Embryonic facial prominence (tissue), 1 donor: ENCODE measurements at regions not wholly inside any gene's neighbourhood (a gene's known extent, or its start where the extent isn't known, plus 50 kb on each side); places are given as distances from the start of the nearest gene placed in this dataset.
"Not testable (repeated sequence)": the region's sequence is repeated elsewhere in the genome, so short reads cannot be mapped to it uniquely, and the experiment has no call there.

Source experiments
- DNase-seq: peaks from one replicate; pipeline ENCODE4 v3.0.0-alpha.2; 2016; ENCODE audit errors: extremely low spot score

DNA sequence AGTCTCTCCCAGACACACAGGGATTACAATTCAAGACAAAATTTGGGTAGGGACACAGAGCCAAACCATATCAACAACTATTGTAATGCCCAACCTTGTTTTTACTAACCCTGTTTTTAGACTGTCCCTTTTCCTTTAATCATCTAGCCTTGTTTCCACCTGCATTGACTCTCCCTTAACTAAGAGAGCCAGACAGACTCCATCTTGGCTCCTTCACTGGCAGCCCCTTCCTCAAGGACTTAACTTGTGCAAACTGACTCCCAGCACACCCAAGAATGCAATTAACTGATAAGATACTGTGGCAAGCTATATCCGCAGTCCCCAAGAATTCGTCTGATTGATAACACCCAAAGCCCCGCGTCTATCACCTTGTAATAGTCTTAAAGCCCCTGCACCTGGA is 151.8 kb upstream of the DGKB start:
- not testable (repeated sequence) for DNase-seq

DNA sequence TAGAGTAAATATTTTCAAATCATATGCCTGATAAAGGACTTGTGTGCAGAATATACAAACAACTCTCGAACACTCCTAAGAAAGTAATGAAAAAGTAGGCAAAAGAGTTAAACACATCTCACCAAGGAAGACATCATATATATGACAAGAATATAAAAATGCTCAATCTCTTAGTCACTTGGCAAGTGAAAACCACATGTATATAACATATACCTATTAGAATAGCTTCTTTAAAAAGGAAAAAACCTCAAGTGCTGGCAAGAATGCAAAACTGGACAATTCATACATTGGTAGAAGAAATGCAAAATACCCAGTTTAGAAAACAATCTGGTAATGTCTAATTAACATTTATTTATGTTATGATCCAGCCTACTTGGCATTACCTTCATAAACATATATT is 146.6 kb upstream of the DGKB start:
- DNase-seq = no peak

- DNase-seq = no peak
Measured at GRCh38 chr7:15046861-15047260, 144.3 kb upstream of the DGKB start.

DNA sequence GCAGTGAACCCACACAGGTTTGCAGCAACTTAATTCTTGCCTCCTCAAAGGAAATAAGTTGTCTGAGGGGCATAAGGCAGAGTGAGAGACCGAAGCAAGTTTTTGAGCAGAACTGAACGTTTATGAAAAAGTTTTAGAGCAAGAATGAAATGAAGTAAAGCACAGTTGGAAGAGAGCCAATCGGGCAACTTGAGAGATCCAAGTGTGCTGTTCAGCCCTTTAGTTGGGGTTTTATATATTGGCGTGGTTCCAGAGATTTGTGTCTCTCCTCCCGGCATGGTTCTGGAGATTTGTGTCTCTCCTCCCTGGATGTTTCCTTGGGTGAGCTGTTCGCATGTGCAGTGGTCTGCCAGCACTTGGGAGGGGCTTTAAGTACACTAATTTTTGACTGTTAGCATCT is 141.4 kb upstream of the DGKB start:
- DNase-seq = no peak

- no peak for DNase-seq
Measured at GRCh38 chr7:15042285-15043065, 139.9 kb upstream of the DGKB start.

GRCh38 chr7:15041226-15041625 is 138.7 kb upstream of the DGKB start:
- no peak for DNase-seq

DNA sequence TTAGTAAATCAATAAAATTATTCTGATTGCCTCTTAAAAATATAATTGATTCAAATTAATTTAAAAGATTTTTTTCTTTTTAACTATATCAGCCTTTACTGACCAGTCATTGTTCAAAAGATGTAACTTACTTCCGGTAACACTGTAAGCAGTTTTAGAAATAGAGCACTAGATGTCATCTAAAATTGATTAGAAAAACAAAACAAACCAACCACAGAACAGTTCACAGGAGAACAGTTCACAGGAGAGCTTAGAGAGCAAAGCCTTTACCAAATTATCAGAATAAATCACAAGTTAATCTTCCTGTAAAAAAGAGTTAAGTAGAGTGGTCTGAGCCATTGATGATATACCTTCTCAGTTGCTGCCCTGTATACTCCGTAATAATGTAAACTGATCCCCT is 133.3 kb upstream of the DGKB start:
- DNase-seq = no peak

- DNase-seq = no peak
Measured at GRCh38 chr7:15033039-15033438, 130.5 kb upstream of the DGKB start.

GRCh38 chr7:15018981-15019380 is 116.4 kb upstream of the DGKB start:
- no peak for DNase-seq

DNA sequence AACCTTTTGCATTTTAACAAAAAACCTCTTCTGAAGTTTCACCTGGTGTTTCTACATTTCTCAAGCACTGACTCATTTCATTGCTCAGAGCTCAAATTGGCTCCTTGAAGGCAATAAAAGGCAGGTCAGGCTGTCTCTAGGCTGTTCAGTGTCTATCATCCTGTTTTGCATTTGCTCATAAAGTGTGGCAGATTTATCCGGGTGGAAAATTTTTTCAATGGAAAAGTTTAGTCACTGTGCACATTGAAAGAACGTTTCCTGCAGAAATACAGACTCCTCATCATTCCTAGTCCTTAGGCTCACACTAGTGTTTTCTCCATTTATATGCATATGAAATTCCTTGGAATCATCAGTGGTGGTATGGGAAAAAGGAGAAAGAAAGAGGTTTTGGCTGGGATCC is 114.2 kb upstream of the DGKB start:
- no peak for DNase-seq

GRCh38 chr7:15016315-15016667 is 113.7 kb upstream of the DGKB start:
- no peak for DNase-seq

DNA sequence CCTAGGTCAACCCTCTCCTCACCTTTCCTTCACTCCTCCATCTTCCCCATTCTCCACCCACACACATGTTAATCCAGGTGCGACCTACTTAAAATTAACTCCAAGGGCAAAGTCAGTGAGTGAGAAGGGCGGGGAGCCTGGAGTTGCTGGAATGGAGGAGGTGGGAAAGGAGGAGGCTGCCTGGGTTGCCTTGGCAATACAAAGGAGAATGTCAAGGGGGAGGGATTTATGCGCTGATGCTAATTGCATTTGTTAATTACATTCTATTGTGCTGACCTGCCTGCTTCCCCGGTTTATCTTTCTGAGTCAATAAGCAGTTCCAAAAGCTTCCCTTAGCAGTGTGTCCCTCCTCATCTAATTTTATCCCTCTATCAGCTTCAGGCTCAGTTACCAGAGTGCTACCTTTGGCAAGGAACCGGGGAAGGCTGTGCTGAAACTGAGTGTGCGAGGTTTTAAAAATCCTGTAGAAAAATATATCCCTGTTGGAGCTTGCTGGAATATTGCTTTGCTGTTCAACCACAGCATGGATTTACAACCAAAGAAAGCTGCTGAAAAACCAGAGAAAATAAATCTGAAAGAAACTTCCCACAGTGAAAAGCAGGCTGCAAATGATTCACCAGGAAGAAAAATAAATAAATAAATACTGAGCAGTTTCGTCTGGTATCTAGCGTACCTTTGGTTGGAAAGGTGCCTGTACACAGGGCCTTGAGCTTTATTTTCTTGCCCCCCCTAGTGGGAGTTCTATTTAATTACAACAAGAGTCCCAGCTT is 113.2 kb upstream of the DGKB start:
- peak; percentile 32 for DNase-seq

GRCh38 chr7:15012135-15012534 is 109.6 kb upstream of the DGKB start:
- DNase-seq = no peak

DNA sequence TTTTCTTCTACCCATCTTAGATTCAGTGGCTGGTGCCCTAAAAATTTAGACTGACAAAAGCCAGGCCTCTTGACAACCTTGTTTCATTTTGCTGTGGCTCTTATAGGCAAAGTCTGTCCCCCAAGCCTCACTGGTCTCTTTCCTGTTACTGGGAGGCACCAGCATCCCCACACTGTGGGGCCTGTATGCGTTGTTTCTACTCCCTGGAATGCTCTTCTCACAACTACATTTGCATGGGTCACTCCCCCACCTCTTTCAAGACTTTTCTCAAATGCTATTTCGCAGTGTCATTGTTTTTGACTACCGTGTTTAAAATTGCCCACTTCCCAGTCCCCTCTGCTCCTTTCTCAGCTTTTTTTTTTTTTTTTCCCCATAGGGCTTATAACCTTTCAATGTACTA is 108.7 kb upstream of the DGKB start:
- DNase-seq = no peak

DNA sequence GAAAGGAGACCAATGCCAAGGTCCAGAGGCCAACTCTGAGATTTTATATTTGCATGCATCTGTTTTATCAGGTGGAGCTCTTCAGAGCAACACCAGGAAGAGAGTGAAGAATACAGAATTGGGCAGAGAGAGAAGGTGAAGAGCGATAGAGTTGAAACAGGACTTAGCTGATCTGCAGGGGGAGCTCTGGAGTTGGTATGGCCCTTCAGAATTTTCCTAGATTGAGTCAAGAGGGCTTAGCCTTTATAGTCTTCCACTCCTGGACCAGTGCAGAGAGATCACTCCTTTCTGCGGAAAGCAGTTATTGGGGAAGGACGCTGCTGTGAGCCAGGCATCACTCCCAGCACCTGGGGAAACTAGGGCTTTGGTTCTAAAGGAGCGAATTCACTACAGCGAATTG is 105.0 kb upstream of the DGKB start:
- DNase-seq = no peak

GRCh38 chr7:15005672-15006071 is 103.1 kb upstream of the DGKB start:
- no peak for DNase-seq

GRCh38 chr7:15000157-15000556 is 97.6 kb upstream of the DGKB start:
- DNase-seq = no peak

DNA sequence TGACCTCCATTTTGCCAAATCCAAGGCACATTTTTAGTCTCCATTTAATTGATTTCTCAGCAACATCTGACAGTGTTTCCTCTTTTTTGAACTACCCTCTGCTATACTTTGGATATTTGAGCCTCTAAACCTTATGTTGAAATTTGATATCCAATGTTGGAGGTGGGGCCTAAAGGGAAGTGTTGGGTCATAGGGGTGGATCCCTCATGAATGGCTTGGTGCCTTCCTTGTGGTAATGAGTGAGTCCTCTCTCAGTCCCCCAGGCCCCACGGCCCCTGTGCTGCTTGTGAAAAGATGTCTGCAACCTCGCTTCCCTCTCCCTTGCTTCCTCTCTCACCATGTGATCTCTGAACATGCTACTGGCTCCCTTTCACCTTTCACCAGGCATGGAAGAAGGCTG is 96.8 kb upstream of the DGKB start:
- DNase-seq = no peak

- no peak for DNase-seq
Measured at GRCh38 chr7:14995774-14996173, 93.2 kb upstream of the DGKB start.

DNA sequence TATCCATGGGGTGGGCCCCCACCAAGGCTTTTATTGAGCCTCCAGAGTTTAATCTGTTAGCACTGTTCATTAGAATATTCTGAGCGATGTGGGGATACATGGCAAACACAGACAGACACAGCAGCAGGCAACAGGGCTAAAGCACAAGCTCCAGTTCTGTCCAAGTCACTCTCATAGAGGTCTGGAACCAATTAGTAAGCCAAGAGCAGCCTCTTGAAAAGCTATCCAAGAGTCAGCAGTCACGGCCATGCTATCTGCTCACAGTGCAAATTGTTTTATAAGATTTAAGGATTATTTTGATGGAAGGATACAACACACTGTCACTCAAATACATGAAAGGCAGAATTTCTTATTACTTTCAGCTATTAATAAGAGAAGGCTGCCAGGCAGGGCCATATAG is 86.4 kb upstream of the DGKB start:
- DNase-seq = no peak

- DNase-seq = no peak
Measured at GRCh38 chr7:14978687-14979086, 76.1 kb upstream of the DGKB start.

DNA sequence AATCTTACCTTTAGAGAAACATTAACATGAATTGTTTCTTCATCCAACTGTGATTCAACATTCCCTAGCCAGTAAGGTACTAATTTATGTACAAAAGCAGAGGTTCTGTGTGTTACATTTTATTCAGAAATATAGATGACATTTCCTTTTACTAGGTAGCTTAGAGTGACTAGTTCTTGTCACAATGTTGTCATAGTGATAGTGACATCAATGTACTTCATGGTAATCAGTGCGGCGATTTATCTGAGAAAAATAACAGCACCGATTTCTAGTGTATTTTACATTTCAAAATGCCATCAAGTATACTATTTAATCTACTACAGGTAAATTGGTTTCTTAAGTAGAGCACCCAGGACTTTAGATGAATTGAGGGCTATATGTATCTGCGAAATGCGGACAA is 72.1 kb upstream of the DGKB start:
- DNase-seq = no peak

DNA sequence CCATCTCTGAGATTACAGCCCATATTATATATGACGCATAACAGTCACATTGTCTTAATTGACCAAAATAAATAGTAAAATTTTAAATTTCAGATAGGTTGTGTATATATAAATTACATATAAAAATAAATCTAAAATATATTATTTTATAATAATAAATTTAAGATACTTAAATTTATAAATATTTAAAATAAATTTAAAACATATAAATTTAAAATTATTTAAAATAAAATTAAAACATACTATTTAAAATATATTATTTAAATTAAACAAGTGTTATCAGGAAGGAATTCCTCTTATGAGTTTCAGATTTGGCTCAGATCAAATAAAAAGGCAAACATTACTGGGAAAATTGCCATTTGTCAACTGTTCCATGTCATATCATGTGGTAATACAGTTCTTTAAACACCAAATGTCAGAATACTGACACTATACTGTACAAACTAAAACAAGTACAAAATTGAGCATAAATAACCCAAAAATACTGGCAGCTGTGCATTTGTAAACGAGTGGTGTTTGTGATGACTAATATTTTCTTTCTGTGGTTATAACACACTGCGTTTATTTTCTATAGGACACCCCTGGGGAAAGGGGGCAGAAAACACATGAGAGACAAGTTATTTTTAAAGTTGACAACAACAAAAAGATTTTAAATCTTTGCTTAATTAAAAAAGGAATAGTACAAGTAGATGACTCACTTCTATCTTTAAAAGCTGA is 71.3 kb upstream of the DGKB start:
- no peak for DNase-seq
